HG02973 (cell line): ENCODE measurements at regions not wholly inside any gene's neighbourhood (a gene's known extent, or its start where the extent isn't known, plus 50 kb on each side); places are given as distances from the start of the nearest gene placed in this dataset.
"Not testable (repeated sequence)": the region's sequence is repeated elsewhere in the genome, so short reads cannot be mapped to it uniquely, and the experiment has no call there.

Experiments
- ATAC-seq: cut with Tn5 transposase; IDR thresholded peaks from one replicate; pipeline ENCODE4 v1.9.1; 2021; ENCODE audit warnings: moderate library complexity; ENCODE audit not compliant: unreplicated experiment

- ATAC-seq = no peak
Observed at GRCh38 chr14:89573399-89573657, 156.3 kb upstream of the FOXN3 start.

GRCh38 chr14:89572596-89573398 lies 155.8 kb upstream of the FOXN3 start:
- no peak for ATAC-seq

GRCh38 chr14:89571491-89571890 lies 154.5 kb upstream of the FOXN3 start:
- no peak for ATAC-seq

- no peak for ATAC-seq
Observed at GRCh38 chr14:89566644-89567415, 149.8 kb upstream of the FOXN3 start.

- ATAC-seq = no peak
Observed at GRCh38 chr14:89566180-89566579, 149.1 kb upstream of the FOXN3 start.

- no peak for ATAC-seq
Observed at GRCh38 chr14:89565607-89566006, 148.6 kb upstream of the FOXN3 start.

GRCh38 chr14:89564989-89565388 lies 148.0 kb upstream of the FOXN3 start:
- no peak for ATAC-seq

GRCh38 chr14:89564286-89564957 lies 147.4 kb upstream of the FOXN3 start:
- ATAC-seq = no peak

- no peak for ATAC-seq
Observed at GRCh38 chr14:89563471-89563870, 146.4 kb upstream of the FOXN3 start.

GRCh38 chr14:89551955-89552354 lies 134.9 kb upstream of the FOXN3 start:
- ATAC-seq = no peak

GRCh38 chr14:89551432-89551831 lies 134.4 kb upstream of the FOXN3 start:
- no peak for ATAC-seq

- no peak for ATAC-seq
Observed at GRCh38 chr14:89550821-89551220, 133.8 kb upstream of the FOXN3 start.

GRCh38 chr14:89549381-89550125 lies 132.5 kb upstream of the FOXN3 start:
- no peak for ATAC-seq

- ATAC-seq = not testable (repeated sequence)
Observed at GRCh38 chr14:89547047-89547446, 130.0 kb upstream of the FOXN3 start.

- ATAC-seq = no peak
Observed at GRCh38 chr14:89544636-89545301, 127.7 kb upstream of the FOXN3 start.

GRCh38 chr14:89543425-89543790 lies 126.4 kb upstream of the FOXN3 start:
- no peak for ATAC-seq

- ATAC-seq = no peak
Observed at GRCh38 chr14:89542786-89543424, 125.9 kb upstream of the FOXN3 start.

GRCh38 chr14:89540830-89541470 lies 123.9 kb upstream of the FOXN3 start:
- ATAC-seq = no peak

- no peak for ATAC-seq
Observed at GRCh38 chr14:89540009-89540829, 123.2 kb upstream of the FOXN3 start.
